ENCODE measurements at regions not wholly inside any gene's neighbourhood (a gene's known extent, or its start where the extent isn't known, plus 50 kb on each side); places are given as distances from the start of the nearest gene placed in this dataset.

DNA sequence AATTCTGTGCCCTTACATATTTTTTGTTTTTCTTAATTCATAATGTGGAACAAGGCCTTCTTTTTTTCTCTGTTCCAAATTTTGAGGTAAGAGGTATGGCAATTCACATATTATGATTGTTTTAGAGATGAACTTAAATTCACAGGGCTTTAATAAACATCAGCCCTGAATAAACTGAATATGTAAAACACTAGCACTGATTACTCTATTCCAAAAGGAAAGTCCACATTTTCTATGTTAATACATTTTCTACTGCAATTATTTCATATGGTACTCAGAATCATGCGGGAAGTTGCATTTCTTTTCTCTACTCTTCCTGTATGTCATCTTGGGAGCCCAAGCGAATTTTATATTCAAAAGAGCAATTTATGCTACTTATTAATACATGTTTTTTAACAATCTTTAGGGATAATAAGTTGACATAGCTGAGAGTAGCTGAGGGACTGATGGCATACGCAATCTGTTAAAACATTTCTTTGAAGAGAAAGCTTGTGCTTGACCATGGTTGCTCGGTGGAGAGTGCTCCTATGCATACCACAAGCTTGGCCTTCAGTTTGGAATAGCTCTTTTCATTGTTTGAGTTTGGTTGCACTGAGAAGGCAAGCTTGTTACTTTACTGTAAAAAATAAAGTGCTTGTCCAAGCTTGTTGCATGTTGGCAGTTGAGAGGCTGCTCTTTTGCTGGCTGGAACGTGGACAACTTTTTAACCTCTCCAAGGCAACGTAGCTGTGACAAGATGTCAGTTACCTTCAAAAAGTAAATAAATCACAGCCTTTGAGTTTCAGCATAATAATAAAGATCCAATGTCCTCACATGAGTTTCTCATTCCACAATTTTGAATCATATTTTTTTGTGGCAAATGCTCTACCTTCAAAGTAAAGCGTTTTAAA is 196.3 kb upstream of the SPRY1 start:
- TF ChIP-seq POLR2A (IDR thresholded peaks at IDR 0.05) = no peak
- TF ChIP-seq, protein P1, sequence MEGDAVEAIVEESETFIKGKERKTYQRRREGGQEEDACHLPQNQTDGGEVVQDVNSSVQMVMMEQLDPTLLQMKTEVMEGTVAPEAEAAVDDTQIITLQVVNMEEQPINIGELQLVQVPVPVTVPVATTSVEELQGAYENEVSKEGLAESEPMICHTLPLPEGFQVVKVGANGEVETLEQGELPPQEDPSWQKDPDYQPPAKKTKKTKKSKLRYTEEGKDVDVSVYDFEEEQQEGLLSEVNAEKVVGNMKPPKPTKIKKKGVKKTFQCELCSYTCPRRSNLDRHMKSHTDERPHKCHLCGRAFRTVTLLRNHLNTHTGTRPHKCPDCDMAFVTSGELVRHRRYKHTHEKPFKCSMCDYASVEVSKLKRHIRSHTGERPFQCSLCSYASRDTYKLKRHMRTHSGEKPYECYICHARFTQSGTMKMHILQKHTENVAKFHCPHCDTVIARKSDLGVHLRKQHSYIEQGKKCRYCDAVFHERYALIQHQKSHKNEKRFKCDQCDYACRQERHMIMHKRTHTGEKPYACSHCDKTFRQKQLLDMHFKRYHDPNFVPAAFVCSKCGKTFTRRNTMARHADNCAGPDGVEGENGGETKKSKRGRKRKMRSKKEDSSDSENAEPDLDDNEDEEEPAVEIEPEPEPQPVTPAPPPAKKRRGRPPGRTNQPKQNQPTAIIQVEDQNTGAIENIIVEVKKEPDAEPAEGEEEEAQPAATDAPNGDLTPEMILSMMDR (IDR thresholded peaks at IDR 0.05) = no peak

Data from testis (tissue), 2 donors.